IPS DF 6.9 (cell line): ENCODE measurements at regions not wholly inside any gene's neighbourhood (a gene's known extent, or its start where the extent isn't known, plus 50 kb on each side); places are given as distances from the start of the nearest gene placed in this dataset.

Experiments
- DNase-seq: peaks from one replicate; pipeline ENCODE4 v3.0.0-alpha.2; 2013; ENCODE audit warnings: low read depth, low spot score
- H3K27ac ChIP-seq: one replicate; pipeline ENCODE4 v1.5.1; 2013; ENCODE audit warnings: low read length, control low read depth
- H3K27me3 ChIP-seq: 2 replicates; pipeline ENCODE4 v1.6.1; 2013; ENCODE audit warnings: mild to moderate bottlenecking, low read length; ENCODE audit not compliant: control insufficient read depth, insufficient read depth
- H3K36me3 ChIP-seq: 2 replicates; pipeline ENCODE4 v1.6.1; 2013; ENCODE audit warnings: low read length; ENCODE audit not compliant: control insufficient read depth, insufficient read depth
- H3K4me1 ChIP-seq: 2 replicates; pipeline ENCODE4 v1.6.1; 2013; ENCODE audit warnings: low read length; ENCODE audit not compliant: control insufficient read depth, insufficient read depth
- H3K4me3 ChIP-seq: 2 replicates; pipeline ENCODE4 v1.5.1; 2013; ENCODE audit warnings: mild to moderate bottlenecking, low read length
- H3K9me3 ChIP-seq: 2 replicates; pipeline ENCODE4 v1.6.1; 2013; ENCODE audit warnings: low read length, inconsistent platforms; ENCODE audit not compliant: control insufficient read depth, insufficient read depth
- WGBS: extraction: QIAGEN DNeasy Blood & Tissue Kit; methylation state at CpG from one replicate; pipeline ENCODE4 v1.1.7; 2013; ENCODE audit warnings: mixed read lengths, missing lambda C conversion rate; ENCODE audit not compliant: insufficient read length, insufficient coverage; 5-methylcytosine and 5-hydroxymethylcytosine counted together

DNA sequence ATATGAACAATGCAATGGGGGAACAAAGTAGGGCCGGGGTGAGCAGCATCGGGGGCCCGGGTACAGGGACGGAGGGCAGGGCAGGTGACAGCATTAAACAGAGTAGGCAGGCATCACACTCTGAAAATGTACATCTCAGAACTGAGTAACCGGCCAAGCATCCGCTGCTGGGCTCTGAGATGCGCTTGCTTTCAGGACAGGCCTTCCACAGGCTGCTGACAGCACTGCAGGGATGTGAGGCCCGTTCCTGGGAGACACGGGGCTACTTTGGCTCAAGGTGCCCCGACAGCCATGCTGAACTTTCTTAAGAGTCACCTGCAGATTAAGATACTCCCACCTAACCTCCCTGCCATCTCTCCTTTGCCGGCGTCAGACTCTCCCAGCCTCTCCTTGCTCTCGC, 64.3 kb upstream of the FGFR2 start:
- Histone ChIP-seq H3K27me3 (no peaks in the 10 kb centered on the region), H3K9me3 (no peaks in the 10 kb centered on the region), H3K4me1 (no peaks in the 10 kb centered on the region), H3K4me3 (no peak overlapping the region), H3K27ac (no peak overlapping the region), H3K36me3 (no peaks in the 10 kb centered on the region)
- no CpG with 5 or more reads among the region's 13 CpGs for WGBS
- DNase-seq = no peak

- no peaks in the 10 kb centered on the region for H3K36me3 ChIP-seq
- H3K27ac ChIP-seq = no peak overlapping the region
- no peak for DNase-seq
- no peaks in the 10 kb centered on the region for H3K4me1 ChIP-seq
- WGBS = no CpG with 5 or more reads among the region's 14 CpGs
- no peak overlapping the region for H3K4me3 ChIP-seq
- no peaks in the 10 kb centered on the region for H3K27me3 ChIP-seq
- H3K9me3 ChIP-seq = no peaks in the 10 kb centered on the region
These were observed 63.2 kb upstream of the FGFR2 start for GRCh38 chr10:121661451-121661851.

DNA sequence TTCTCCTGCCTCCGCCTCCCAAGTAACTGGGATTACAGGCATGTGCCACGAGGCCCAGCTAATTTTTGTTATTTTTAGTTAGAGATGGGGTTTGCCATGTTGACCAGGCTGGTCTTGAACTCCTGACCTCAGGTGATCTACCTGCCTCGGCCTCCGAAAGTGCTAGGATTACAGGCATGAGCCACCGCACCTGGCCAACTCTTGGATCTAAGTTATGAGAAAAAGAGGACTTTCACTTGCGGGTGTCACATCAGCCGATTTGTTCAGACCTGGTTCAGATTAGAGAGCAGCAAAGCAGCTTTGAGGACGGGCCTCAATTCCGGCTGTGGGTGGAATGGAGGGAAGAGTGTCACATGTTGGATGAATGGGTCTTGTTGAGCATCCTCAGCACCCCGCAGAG, 61.0 kb upstream of the FGFR2 start:
- no peaks in the 10 kb centered on the region for H3K9me3 ChIP-seq
- WGBS = no CpG with 5 or more reads among the region's 10 CpGs

GRCh38 chr10:121658611-121659010, 60.4 kb upstream of the FGFR2 start:
- no peaks in the 10 kb centered on the region for H3K36me3 ChIP-seq
- WGBS = no CpG with 5 or more reads among the region's 3 CpGs
- DNase-seq = no peak
- no peaks in the 10 kb centered on the region for H3K9me3 ChIP-seq
- no peaks in the 10 kb centered on the region for H3K4me1 ChIP-seq
- no peaks in the 10 kb centered on the region for H3K27me3 ChIP-seq
- H3K4me3 ChIP-seq = no peak overlapping the region
- no peak overlapping the region for H3K27ac ChIP-seq

More for the DNA sequence above, 61.0 kb upstream of the FGFR2 start:
- Histone ChIP-seq H3K4me1 (no peaks in the 10 kb centered on the region), H3K27me3 (no peaks in the 10 kb centered on the region), H3K4me3 (no peak overlapping the region), H3K27ac (no peak overlapping the region), H3K36me3 (no peaks in the 10 kb centered on the region)
- no peak for DNase-seq

- Histone ChIP-seq H3K9me3 (no peaks in the 10 kb centered on the region), H3K27ac (no peak overlapping the region), H3K4me3 (no peak overlapping the region), H3K27me3 (no peaks in the 10 kb centered on the region), H3K36me3 (no peaks in the 10 kb centered on the region), H3K4me1 (no peaks in the 10 kb centered on the region)
- DNase-seq = no peak
- no CpG with 5 or more reads among the region's 5 CpGs for WGBS
These were observed 59.9 kb upstream of the FGFR2 start for GRCh38 chr10:121658111-121658510.

- no peaks in the 10 kb centered on the region for H3K27me3 ChIP-seq
- WGBS = no CpG with 5 or more reads among the region's 12 CpGs
These were observed 57.3 kb upstream of the FGFR2 start for GRCh38 chr10:121655254-121656144.

DNA sequence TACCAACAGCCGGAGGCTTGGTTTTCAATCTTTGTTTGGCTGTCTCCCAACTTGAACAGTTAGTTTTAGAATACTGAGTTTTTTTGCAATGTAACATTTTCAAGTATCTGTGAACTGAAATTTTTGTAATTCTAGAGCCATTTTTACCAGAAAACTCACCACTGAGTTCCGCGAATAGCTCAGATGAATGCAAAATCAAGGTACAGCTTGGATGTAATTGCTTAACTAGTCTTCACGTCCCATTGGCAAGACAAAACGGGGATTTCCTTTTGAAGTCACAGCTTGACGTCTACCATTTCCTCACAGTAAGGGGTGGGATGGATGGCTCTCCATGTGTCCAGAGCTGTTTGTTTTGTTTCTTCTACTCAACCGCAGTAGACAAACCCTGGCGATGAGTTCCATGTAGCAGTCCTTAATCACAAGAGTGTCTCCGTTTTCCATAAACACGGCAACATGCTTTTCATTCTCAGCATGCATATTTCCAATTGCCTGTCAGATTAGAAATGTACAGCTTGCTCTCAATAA, 55.8 kb upstream of the FGFR2 start:
- no peak for DNase-seq
- Histone ChIP-seq H3K4me3 (no peak overlapping the region), H3K27me3 (no peaks in the 10 kb centered on the region), H3K36me3 (no peaks in the 10 kb centered on the region), H3K4me1 (no peaks in the 10 kb centered on the region), H3K9me3 (no peaks in the 10 kb centered on the region), H3K27ac (no peak overlapping the region)
- WGBS = no CpG with 5 or more reads among the region's 10 CpGs

More at GRCh38 chr10:121655254-121656144, 57.3 kb upstream of the FGFR2 start:
- no peak overlapping the region for H3K27ac ChIP-seq
- H3K36me3 ChIP-seq = no peaks in the 10 kb centered on the region
- no peak overlapping the region for H3K4me3 ChIP-seq
- H3K4me1 ChIP-seq = no peaks in the 10 kb centered on the region
- no peaks in the 10 kb centered on the region for H3K9me3 ChIP-seq
- DNase-seq = no peak

GRCh38 chr10:121653608-121654007, 55.4 kb upstream of the FGFR2 start:
- DNase-seq = no peak
- no peak overlapping the region for H3K27ac ChIP-seq
- H3K4me1 ChIP-seq = no peaks in the 10 kb centered on the region
- H3K36me3 ChIP-seq = no peaks in the 10 kb centered on the region
- WGBS = no CpG with 5 or more reads among the region's 8 CpGs
- H3K4me3 ChIP-seq = no peak overlapping the region
- no peaks in the 10 kb centered on the region for H3K9me3 ChIP-seq
- H3K27me3 ChIP-seq = no peaks in the 10 kb centered on the region

DNA sequence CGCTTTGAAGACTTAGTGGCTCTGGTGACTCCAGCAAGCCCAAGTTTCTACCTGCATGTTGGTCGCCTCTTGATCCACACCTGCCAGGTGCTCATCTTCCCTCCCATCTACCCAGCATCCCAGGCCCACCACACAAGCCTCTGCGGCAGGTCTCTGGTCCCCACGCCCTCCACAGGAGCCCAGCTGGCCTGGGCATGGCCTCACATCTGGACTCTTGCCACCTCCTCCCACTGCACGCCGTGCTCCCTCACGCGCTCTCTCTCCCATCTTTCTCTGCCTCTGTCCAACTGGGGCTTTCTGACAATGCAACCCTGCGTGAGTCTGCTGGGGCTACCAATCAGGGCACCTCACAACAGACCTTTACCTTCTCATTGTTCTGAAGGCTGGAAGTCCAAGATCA, 50.2 kb upstream of the FGFR2 start:
- WGBS = no CpG with 5 or more reads among the region's 9 CpGs
- H3K36me3 ChIP-seq = no peaks in the 10 kb centered on the region
- H3K4me3 ChIP-seq = no peak overlapping the region
- H3K4me1 ChIP-seq = no peaks in the 10 kb centered on the region; the same call in 1 of the 2 replicates
- no peaks in the 10 kb centered on the region for H3K9me3 ChIP-seq
- no peak for DNase-seq
- H3K27me3 ChIP-seq = no peaks in the 10 kb centered on the region
- H3K27ac ChIP-seq = no peak overlapping the region

DNA sequence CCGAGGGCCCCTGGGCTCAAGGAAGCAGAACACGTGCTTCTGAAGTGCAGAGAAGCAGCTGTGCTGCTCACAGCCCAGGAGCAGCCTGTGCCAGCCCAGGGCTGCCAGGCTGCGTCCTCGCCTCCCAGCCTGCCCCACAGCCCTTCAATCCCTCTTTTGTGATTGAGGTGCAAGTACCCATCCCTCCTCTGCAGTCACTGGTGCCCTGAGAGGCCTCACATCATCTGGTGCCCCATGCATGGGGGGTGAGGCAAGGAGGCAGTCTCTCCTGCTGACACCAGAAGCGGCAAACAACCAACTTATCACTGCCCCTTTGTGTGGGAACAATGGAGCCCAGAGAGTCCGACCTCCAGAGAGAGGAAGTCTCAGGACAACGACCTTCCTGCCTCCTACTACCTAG, 49.8 kb upstream of the FGFR2 start:
- H3K27me3 ChIP-seq = no peaks in the 10 kb centered on the region
- DNase-seq = no peak
- no peak overlapping the region for H3K4me3 ChIP-seq
- H3K4me1 ChIP-seq = no peaks in the 10 kb centered on the region; the same call in 1 of the 2 replicates
- no peaks in the 10 kb centered on the region for H3K36me3 ChIP-seq
- H3K9me3 ChIP-seq = no peaks in the 10 kb centered on the region
- H3K27ac ChIP-seq = no peak overlapping the region
- no CpG with 5 or more reads among the region's 7 CpGs for WGBS
